Large intestine (tissue), 3 donors: ENCODE measurements at regions not wholly inside any gene's neighbourhood (a gene's known extent, or its start where the extent isn't known, plus 50 kb on each side); places are given as distances from the start of the nearest gene placed in this dataset.
"Not testable (repeated sequence)": the region's sequence is repeated elsewhere in the genome, so short reads cannot be mapped to it uniquely, and the experiment has no call there.

ENCODE experiments used
- DNase-seq, 2 donors: peaks; one replicate each; pipeline versions ENCODE4 v3.0.0 to v3.0.0-alpha.2; 2013
- H3K27ac ChIP-seq: one replicate; pipeline ENCODE4 v1.5.1; 2013; ENCODE audit warnings: low read length
- H3K27me3 ChIP-seq: 2 replicates; pipeline ENCODE4 v1.6.1; 2013; ENCODE audit warnings: low read length; ENCODE audit not compliant: control insufficient read depth, insufficient read depth
- H3K36me3 ChIP-seq: 2 replicates; pipeline ENCODE4 v1.6.1; 2013; ENCODE audit warnings: low read length; ENCODE audit not compliant: control insufficient read depth, insufficient read depth
- H3K4me1 ChIP-seq: one replicate; pipeline ENCODE4 v1.6.1; 2013; ENCODE audit warnings: low read length; ENCODE audit not compliant: control insufficient read depth, insufficient read depth
- H3K4me3 ChIP-seq: one replicate; pipeline ENCODE4 v1.5.1; 2013; ENCODE audit warnings: low read length
- H3K9me3 ChIP-seq: one replicate; pipeline ENCODE4 v1.6.1; 2013; ENCODE audit warnings: mild to moderate bottlenecking, low read depth, low read length, moderate library complexity; ENCODE audit not compliant: control insufficient read depth
- WGBS: methylation state at CpG from one replicate; pipeline ENCODE4 v1.1.5; 2013; ENCODE audit warnings: low lambda C conversion rate; ENCODE audit not compliant: insufficient coverage; 5-methylcytosine and 5-hydroxymethylcytosine counted together

GRCh38 chr21:5327220-5327619 is 5194.2 kb upstream of the TPTE start:
- WGBS: no CpG with 5 or more reads among the region's 2 CpGs
- H3K4me3 ChIP-seq, H3K36me3 ChIP-seq, H3K4me1 ChIP-seq, DNase-seq, H3K27ac ChIP-seq, H3K9me3 ChIP-seq, H3K27me3 ChIP-seq: not testable (repeated sequence)

- WGBS: no CpG with 5 or more reads among the region's 8 CpGs
- not testable (repeated sequence) for H3K27me3 ChIP-seq, H3K9me3 ChIP-seq, H3K27ac ChIP-seq, H3K4me1 ChIP-seq, H3K4me3 ChIP-seq, H3K36me3 ChIP-seq
- DNase-seq: peak in 1 of 2 donors; percentile 0
Observed at GRCh38 chr21:5329311-5329939, 5192.0 kb upstream of the TPTE start.

- H3K27ac ChIP-seq, H3K36me3 ChIP-seq, H3K9me3 ChIP-seq, H3K27me3 ChIP-seq, H3K4me3 ChIP-seq, DNase-seq, H3K4me1 ChIP-seq: not testable (repeated sequence)
Observed at GRCh38 chr21:5357839-5358238, 5163.5 kb upstream of the TPTE start.
